ENCODE measurements at regions not wholly inside any gene's neighbourhood (a gene's known extent, or its start where the extent isn't known, plus 50 kb on each side); places are given as distances from the start of the nearest gene placed in this dataset.
"Not testable (repeated sequence)": the region's sequence is repeated elsewhere in the genome, so short reads cannot be mapped to it uniquely, and the experiment has no call there.

- H3K4me3 ChIP-seq, result no peak overlapping the region
- H3K9me3 ChIP-seq, result no peaks in the 10 kb centered on the region
- DNase-seq (no peak), ATAC-seq (no peak)
- no peak for TF ChIP-seq POLR2A (IDR thresholded peaks at IDR 0.05)
- TF ChIP-seq, protein P1, sequence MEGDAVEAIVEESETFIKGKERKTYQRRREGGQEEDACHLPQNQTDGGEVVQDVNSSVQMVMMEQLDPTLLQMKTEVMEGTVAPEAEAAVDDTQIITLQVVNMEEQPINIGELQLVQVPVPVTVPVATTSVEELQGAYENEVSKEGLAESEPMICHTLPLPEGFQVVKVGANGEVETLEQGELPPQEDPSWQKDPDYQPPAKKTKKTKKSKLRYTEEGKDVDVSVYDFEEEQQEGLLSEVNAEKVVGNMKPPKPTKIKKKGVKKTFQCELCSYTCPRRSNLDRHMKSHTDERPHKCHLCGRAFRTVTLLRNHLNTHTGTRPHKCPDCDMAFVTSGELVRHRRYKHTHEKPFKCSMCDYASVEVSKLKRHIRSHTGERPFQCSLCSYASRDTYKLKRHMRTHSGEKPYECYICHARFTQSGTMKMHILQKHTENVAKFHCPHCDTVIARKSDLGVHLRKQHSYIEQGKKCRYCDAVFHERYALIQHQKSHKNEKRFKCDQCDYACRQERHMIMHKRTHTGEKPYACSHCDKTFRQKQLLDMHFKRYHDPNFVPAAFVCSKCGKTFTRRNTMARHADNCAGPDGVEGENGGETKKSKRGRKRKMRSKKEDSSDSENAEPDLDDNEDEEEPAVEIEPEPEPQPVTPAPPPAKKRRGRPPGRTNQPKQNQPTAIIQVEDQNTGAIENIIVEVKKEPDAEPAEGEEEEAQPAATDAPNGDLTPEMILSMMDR (IDR thresholded peaks at IDR 0.05), result no peak
- H3K4me1 ChIP-seq, result no peaks in the 10 kb centered on the region
- H3K27ac ChIP-seq, result no peak overlapping the region
- intact Hi-C loops (cut with DNase I), result no loop called here
- no peaks in the 10 kb centered on the region for H3K36me3 ChIP-seq
- no peaks in the 10 kb centered on the region for H3K27me3 ChIP-seq
These were observed 169.6 kb upstream of the NDUFV2 start for GRCh38 chr18:8932866-8933265.

DNA sequence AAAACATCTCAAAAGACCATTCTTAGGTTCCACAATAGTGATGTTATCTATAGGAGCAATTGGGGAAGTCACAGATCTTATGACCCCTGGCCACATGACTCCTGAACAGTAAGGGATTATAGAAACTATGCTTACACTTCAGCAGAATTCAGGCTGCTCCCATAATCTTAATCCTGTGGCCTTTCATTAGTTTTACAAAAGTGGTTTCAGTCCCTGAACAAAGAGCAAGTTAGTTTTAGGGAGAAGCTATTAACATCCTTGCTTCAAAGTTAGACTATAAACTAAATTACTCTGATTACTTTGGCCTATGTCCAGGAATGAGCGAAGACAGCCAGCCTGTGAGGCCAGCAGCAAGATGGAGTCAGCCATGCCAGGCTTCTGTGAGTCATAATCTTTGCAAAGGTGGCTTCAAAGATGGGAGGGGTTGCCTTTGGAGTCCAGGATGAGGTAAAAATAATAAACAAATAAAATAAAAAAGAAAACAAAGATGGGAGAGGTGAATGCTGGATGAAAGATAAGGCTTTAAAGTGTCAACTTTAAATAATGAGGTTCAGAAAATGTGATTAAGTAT, 168.7 kb upstream of the NDUFV2 start:
- intact Hi-C loops (cut with DNase I), result no loop called here
- 43% methylated on average over 1 of the region's 1 CpG for WGBS (ENCODE audit: insufficient coverage, low coverage, low lambda C conversion rate, missing lambda C conversion rate)
- ATAC-seq, result no peak

GRCh38 chr18:8935346-8935745, 167.2 kb upstream of the NDUFV2 start:
- H3K27me3 ChIP-seq; H3K4me1 ChIP-seq; H3K27ac ChIP-seq; intact Hi-C loops (cut with DNase I); H3K9me3 ChIP-seq; ATAC-seq; H3K36me3 ChIP-seq; DNase-seq; H3K4me3 ChIP-seq: not testable (repeated sequence)
- WGBS (ENCODE audit: insufficient coverage, low coverage, low lambda C conversion rate, missing lambda C conversion rate), result no CpG with 5 or more reads among the region's 24 CpGs

More for the DNA sequence above, 168.7 kb upstream of the NDUFV2 start:
- Histone ChIP-seq H3K4me3 (no peak overlapping the region), H3K27me3 (no peaks in the 10 kb centered on the region), H3K27ac (no peak overlapping the region), H3K9me3 (no peaks in the 10 kb centered on the region), H3K36me3 (no peaks in the 10 kb centered on the region), H3K4me1 (no peaks in the 10 kb centered on the region)
- DNase-seq, result no peak
- TF ChIP-seq, protein P1 (IDR thresholded peaks at IDR 0.05), result no peak
- no peak for TF ChIP-seq POLR2A (IDR thresholded peaks at IDR 0.05)

DNA sequence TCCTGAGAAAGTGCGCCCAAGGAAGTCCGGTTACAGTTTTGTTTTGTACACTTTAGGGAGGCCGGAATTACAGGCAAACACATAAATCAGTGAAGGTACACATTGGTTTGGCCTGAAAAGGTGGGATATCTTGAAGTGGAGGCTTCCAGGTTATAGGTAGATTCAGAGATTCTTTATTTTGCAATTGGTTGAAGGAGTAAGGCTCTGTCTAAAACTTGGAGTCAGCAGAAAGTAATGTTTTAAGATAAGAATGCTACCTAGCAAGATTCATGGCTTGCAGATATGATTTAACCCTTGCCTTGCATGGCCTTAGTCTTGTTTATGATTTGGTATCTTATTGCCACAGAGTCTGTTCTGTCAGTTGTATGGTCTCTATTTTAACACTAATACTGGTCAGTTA, 165.9 kb upstream of the NDUFV2 start:
- no peak overlapping the region for H3K27ac ChIP-seq
- DNase-seq (no peak), ATAC-seq (no peak)
- no peak overlapping the region for H3K4me3 ChIP-seq
- TF ChIP-seq POLR2A (IDR thresholded peaks at IDR 0.05), result no peak
- TF ChIP-seq, protein P1 (IDR thresholded peaks at IDR 0.05), result no peak
- no peaks in the 10 kb centered on the region for H3K27me3 ChIP-seq
- intact Hi-C loops (cut with DNase I), result no loop called here
- H3K36me3 ChIP-seq, result no peaks in the 10 kb centered on the region
- WGBS (ENCODE audit: insufficient coverage, low coverage, low lambda C conversion rate, missing lambda C conversion rate), result 87% methylated on average over 3 of the region's 3 CpGs
- H3K4me1 ChIP-seq, result no peaks in the 10 kb centered on the region
- H3K9me3 ChIP-seq, result no peaks in the 10 kb centered on the region

GRCh38 chr18:8937160-8938094, 165.1 kb upstream of the NDUFV2 start:
- DNase-seq, result no peak
- intact Hi-C loops (cut with DNase I), result no loop called here
- Histone ChIP-seq H3K4me1 (no peaks in the 10 kb centered on the region), H3K9me3 (no peaks in the 10 kb centered on the region), H3K4me3 (no peak overlapping the region), H3K27me3 (no peaks in the 10 kb centered on the region), H3K36me3 (no peaks in the 10 kb centered on the region), H3K27ac (no peak overlapping the region)
- WGBS (ENCODE audit: insufficient coverage, low coverage, low lambda C conversion rate, missing lambda C conversion rate), result 83% methylated on average over 9 of the region's 9 CpGs
- no peak for TF ChIP-seq POLR2A (IDR thresholded peaks at IDR 0.05)
- TF ChIP-seq, protein P1 (IDR thresholded peaks at IDR 0.05), result no peak
- ATAC-seq, result no peak
